ENCODE measurements at regions not wholly inside any gene's neighbourhood (a gene's known extent, or its start where the extent isn't known, plus 50 kb on each side); places are given as distances from the start of the nearest gene placed in this dataset.

GRCh38 chr7:22025075-22025474 lies 79.4 kb upstream of the CDCA7L start:
- no peak for TF ChIP-seq POLR2A (IDR thresholded peaks at IDR 0.05)
- no peak for TF ChIP-seq CTCF (IDR thresholded peaks at IDR 0.05)
- no peak for TF ChIP-seq EP300 (IDR thresholded peaks at IDR 0.05)
